ENCODE measurements at regions not wholly inside any gene's neighbourhood (a gene's known extent, or its start where the extent isn't known, plus 50 kb on each side); places are given as distances from the start of the nearest gene placed in this dataset.

GRCh38 chr4:57916479-57916878 lies 806.3 kb upstream of the IGFBP7 start:
- TF ChIP-seq CTCF (IDR thresholded peaks at IDR 0.05) (no peak), ZFX (IDR thresholded peaks at IDR 0.05; ENCODE audit: borderline replicate concordance) (no peak)

All from 22Rv1 (cell line).